Parathyroid adenoma (tissue), 2 donors: ENCODE measurements at regions not wholly inside any gene's neighbourhood (a gene's known extent, or its start where the extent isn't known, plus 50 kb on each side); places are given as distances from the start of the nearest gene placed in this dataset.

Experiments
- H2AFZ ChIP-seq: fragments of 300-600 bp; sonication (generic); one replicate; pipeline ENCODE4 v1.7.0; 2017; ENCODE audit warnings: antibody characterized with exemption, mild to moderate bottlenecking
- H3K27ac ChIP-seq: fragments of 300-600 bp; sonication (generic); one replicate; pipeline ENCODE4 v1.7.0; 2017
- H3K27me3 ChIP-seq: fragments of 300-600 bp; sonication (generic); one replicate; pipeline ENCODE4 v1.7.0; 2017; ENCODE audit warnings: low read length; ENCODE audit not compliant: control insufficient read depth, insufficient read depth
- H3K36me3 ChIP-seq: fragments of 300-600 bp; sonication (generic); one replicate; pipeline ENCODE4 v1.7.0; 2017; ENCODE audit warnings: low read length; ENCODE audit not compliant: control insufficient read depth, insufficient read depth
- H3K4me1 ChIP-seq: fragments of 300-600 bp; sonication (generic); one replicate; pipeline ENCODE4 v1.7.0; 2017; ENCODE audit warnings: control low read depth
- H3K4me2 ChIP-seq: fragments of 300-600 bp; sonication (generic); one replicate; pipeline ENCODE4 v1.7.0; 2017; ENCODE audit warnings: low read length
- H3K4me3 ChIP-seq: fragments of 300-600 bp; sonication (generic); one replicate; pipeline ENCODE4 v1.7.0; 2017; ENCODE audit warnings: low read depth, low read length
- H3K79me2 ChIP-seq: fragments of 300-600 bp; sonication (generic); one replicate; pipeline ENCODE4 v1.7.0; 2017; ENCODE audit warnings: control low read depth
- H3K9ac ChIP-seq: fragments of 300-600 bp; sonication (generic); one replicate; pipeline ENCODE4 v1.7.0; 2017; ENCODE audit warnings: mild to moderate bottlenecking
- H3K9me3 ChIP-seq: fragments of 300-600 bp; sonication (generic); one replicate; pipeline ENCODE4 v1.7.0; 2017; ENCODE audit warnings: low read length; ENCODE audit not compliant: control insufficient read depth
- CTCF ChIP-seq: fragments of 300-600 bp; sonication (generic); IDR thresholded peaks from one replicate; pipeline ENCODE4 v1.7.0; 2017; ENCODE audit warnings: antibody characterized with exemption, mild to moderate bottlenecking
- donor health status: primary hyperparathyroidism.

DNA sequence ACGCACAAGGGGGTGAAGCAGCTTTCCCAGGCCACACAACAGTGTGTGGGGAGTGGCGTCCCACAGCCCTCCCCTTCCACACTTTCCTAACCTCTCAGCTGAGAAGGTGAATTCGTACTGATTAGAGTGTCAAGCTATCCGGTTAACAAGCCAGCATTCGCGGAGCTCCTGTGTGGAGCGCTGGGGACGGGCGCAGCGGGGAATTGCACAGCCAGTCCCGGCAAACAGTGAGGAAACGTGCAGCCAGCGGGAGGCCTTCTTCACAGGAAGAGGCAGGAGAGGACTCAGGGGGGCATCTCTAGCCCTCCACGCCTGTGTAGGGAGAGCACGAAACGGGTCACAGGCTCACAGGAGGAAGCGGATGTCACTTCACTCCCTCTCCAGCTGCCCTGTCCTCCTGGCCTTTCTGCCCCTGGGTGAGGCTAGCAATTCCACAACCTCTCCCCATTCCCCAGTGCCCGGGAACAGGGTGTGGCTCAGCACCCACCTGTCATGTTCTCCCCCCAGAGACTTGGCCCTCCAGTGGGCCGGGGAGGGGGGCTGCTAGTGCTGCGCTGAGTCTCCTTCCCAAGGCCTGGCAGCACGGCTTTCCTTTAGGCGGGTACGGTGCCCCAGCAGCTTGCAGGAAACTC lies 117.3 kb downstream of the CPZ start:
- Histone ChIP-seq H3K4me1 (no peaks in the 10 kb centered on the region), H2AFZ (no peak overlapping the region), H3K79me2 (no peaks in the 10 kb centered on the region), H3K27ac (no peak overlapping the region), H3K27me3 (no peaks in the 10 kb centered on the region), H3K4me3 (no peak overlapping the region), H3K4me2 (no peak overlapping the region), H3K9ac (no peak overlapping the region), H3K9me3 (no peaks in the 10 kb centered on the region), H3K36me3 (no peaks in the 10 kb centered on the region)
- no peak for TF ChIP-seq CTCF

GRCh38 chr4:8709050-8709728 lies 116.6 kb downstream of the CPZ start:
- Histone ChIP-seq H3K4me3 (no peak overlapping the region), H3K9me3 (no peaks in the 10 kb centered on the region), H3K9ac (no peak overlapping the region), H3K27ac (no peak overlapping the region), H2AFZ (no peak overlapping the region), H3K79me2 (no peaks in the 10 kb centered on the region), H3K4me2 (no peak overlapping the region), H3K36me3 (no peaks in the 10 kb centered on the region), H3K4me1 (no peaks in the 10 kb centered on the region), H3K27me3 (no peaks in the 10 kb centered on the region)
- no peak for TF ChIP-seq CTCF

DNA sequence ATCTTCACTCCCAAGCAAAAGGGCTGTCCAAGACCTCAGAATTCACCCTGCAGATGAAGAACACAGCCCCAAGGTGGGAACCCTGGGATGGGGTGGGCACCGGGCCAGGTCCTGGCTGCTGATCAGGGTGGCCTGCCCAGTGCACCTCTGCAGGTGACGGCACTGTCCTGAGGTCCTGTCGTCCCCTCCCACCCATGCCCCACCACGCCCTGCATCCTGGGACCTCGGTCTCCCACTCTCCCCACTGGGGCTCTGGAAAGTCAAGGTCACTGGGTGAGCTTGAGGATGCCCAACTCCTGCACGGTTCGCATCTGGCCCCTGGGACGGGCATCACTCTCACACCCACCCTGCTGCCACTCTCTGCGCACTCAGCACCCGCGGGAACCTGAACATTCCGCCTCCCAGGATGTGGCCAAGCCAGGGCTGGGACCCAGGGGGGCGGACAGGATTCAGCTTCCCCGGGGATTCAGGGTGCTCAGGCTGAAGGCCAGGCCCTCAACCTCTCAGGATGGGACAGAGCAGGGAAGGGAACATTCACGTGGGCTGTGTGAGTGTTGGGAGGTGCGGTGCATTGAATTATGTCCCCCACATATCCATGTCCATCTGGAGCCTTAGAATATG lies 115.9 kb downstream of the CPZ start:
- Histone ChIP-seq H3K27me3 (no peaks in the 10 kb centered on the region), H3K9ac (no peak overlapping the region), H3K9me3 (no peaks in the 10 kb centered on the region), H3K27ac (no peak overlapping the region), H3K79me2 (no peaks in the 10 kb centered on the region), H3K36me3 (no peaks in the 10 kb centered on the region), H3K4me1 (no peaks in the 10 kb centered on the region), H3K4me3 (no peak overlapping the region), H3K4me2 (no peak overlapping the region), H2AFZ (no peak overlapping the region)
- no peak for TF ChIP-seq CTCF

DNA sequence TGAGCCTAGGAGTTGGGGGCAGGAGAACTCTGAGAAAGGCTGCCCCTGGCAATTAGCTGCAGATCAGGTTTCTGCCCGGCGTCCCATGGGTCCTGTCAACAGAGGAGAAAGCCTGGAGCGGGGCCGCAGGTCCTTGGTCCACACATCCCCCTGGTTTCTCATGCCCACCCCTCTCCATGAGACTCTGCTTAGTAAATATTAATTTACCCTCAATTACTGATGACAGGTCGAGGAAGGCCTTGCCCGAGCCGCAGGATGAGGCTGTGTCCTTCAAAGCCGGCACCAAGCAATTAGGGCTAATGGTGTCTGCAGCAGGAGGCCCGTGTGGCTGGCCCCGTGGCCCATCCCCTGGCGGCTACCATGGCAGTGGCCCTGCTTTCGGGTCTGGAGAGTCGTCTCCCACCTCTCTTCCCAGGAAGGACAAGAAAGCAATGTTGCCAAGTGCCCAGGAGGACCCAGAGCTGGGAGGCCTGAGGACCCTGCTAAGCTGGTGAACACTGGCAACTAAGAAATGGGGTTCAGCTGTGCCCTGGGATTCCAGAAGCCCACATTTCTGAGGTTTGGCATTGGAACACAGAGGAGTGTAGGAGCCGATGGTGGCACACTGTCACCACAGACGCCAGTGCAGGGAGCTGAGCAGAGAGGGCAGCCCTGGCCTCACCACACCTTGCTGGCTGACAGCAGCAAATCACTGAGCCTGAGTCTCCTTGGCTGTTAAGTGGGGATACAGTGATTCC lies 114.6 kb downstream of the CPZ start:
- no peaks in the 10 kb centered on the region for H3K9me3 ChIP-seq
- no peak overlapping the region for H2AFZ ChIP-seq
- H3K79me2 ChIP-seq: no peaks in the 10 kb centered on the region
- H3K36me3 ChIP-seq: no peaks in the 10 kb centered on the region
- TF ChIP-seq CTCF: no peak
- no peaks in the 10 kb centered on the region for H3K4me1 ChIP-seq
- H3K27ac ChIP-seq: no peak overlapping the region
- H3K9ac ChIP-seq: no peak overlapping the region
- H3K4me3 ChIP-seq: no peak overlapping the region
- H3K27me3 ChIP-seq: no peaks in the 10 kb centered on the region
- no peak overlapping the region for H3K4me2 ChIP-seq
